CD14-positive monocyte (primary cell): ENCODE measurements at regions not wholly inside any gene's neighbourhood (a gene's known extent, or its start where the extent isn't known, plus 50 kb on each side); places are given as distances from the start of the nearest gene placed in this dataset.
A peak's percentile ranks its signal among the peaks of the same experiment; 100 is the strongest.

Experiments
- DNase-seq, 3 donors: peaks; one replicate each; pipeline ENCODE4 v3.0.0-alpha.2; 2011 to 2022
- H2AFZ ChIP-seq: 2 replicates; pipeline ENCODE4 v1.6.0; 2012; ENCODE audit warnings: mild to moderate bottlenecking, low read depth, low read length, inconsistent platforms; ENCODE audit not compliant: insufficient read depth, poor library complexity, severe bottlenecking
- H3K27ac ChIP-seq, 2 donors: 1 replicate in 1 of 2; 2 replicates in 1 of 2; pipeline ENCODE4 v1.5.1; 2012 to 2013; ENCODE audit warnings: low read length in 2 of 2, control low read depth in 1 of 2, inconsistent platforms in 1 of 2, low read depth in 1 of 2, mild to moderate bottlenecking in 1 of 2
- H3K27me3 ChIP-seq, 2 donors: one replicate each; pipeline versions ENCODE4 v1.6.0 to v1.6.1; 2011 to 2013; ENCODE audit warnings: low read length in 2 of 2; ENCODE audit not compliant: control insufficient read depth in 2 of 2, insufficient read depth in 2 of 2
- H3K36me3 ChIP-seq, 2 donors: replicated peaks in 1 of 2; 1 replicate in 1 of 2; 2 replicates in 1 of 2; pipeline versions ENCODE4 v1.5.1 to v1.6.1; 2012 to 2013; ENCODE audit warnings: low read length in 2 of 2, control low read depth in 1 of 2, inconsistent platforms in 1 of 2, mild to moderate bottlenecking in 1 of 2; ENCODE audit not compliant: insufficient read depth in 2 of 2, control insufficient read depth in 1 of 2
- H3K4me1 ChIP-seq, 2 donors: 1 replicate in 1 of 2; 2 replicates in 1 of 2; pipeline versions ENCODE4 v1.5.1 to v1.6.1; 2012 to 2013; ENCODE audit warnings: low read length in 2 of 2, control low read depth in 1 of 2, inconsistent platforms in 1 of 2, mild to moderate bottlenecking in 1 of 2, moderate library complexity in 1 of 2; ENCODE audit not compliant: insufficient read depth in 2 of 2, control insufficient read depth in 1 of 2
- H3K4me2 ChIP-seq: replicated peaks from 2 replicates; pipeline ENCODE3; 2012; ENCODE audit warnings: low read length, moderate library complexity, mild to moderate bottlenecking; ENCODE audit not compliant: poor library complexity, severe bottlenecking; ENCODE audit errors: extremely low read depth
- H3K4me3 ChIP-seq, 3 experiments: fragments of 200-600 bp in 1 of 3; sonication (generic) in 1 of 3; replicated peaks in 1 of 3; 1 replicate in 2 of 3; 2 replicates in 1 of 3; pipeline ENCODE4 v1.5.1; 2011 to 2013; ENCODE audit warnings: low read length in 3 of 3, mild to moderate bottlenecking in 3 of 3, control low read depth in 2 of 3, low read depth in 2 of 3, inconsistent platforms in 1 of 3, moderate library complexity in 1 of 3
- H3K79me2 ChIP-seq: 2 replicates; pipeline ENCODE4 v1.6.0; 2012; ENCODE audit warnings: mild to moderate bottlenecking, control low read depth, inconsistent platforms, low read length, moderate library complexity; ENCODE audit not compliant: insufficient read depth
- H3K9ac ChIP-seq: 2 replicates; pipeline ENCODE4 v1.6.0; 2017; ENCODE audit warnings: low read length, mild to moderate bottlenecking; ENCODE audit not compliant: insufficient read depth, poor library complexity, severe bottlenecking
- H3K9me3 ChIP-seq, 2 donors: replicated peaks in 1 of 2; 1 replicate in 1 of 2; 2 replicates in 1 of 2; pipeline versions ENCODE4 v1.5.1 to v1.6.1; 2012 to 2013; ENCODE audit warnings: low read length in 2 of 2, control low read depth in 1 of 2; ENCODE audit not compliant: control insufficient read depth in 1 of 2, insufficient read depth in 1 of 2
- H4K20me1 ChIP-seq: 2 replicates; pipeline ENCODE4 v1.6.0; 2012; ENCODE audit warnings: mild to moderate bottlenecking, low read length, control low read depth, moderate library complexity; ENCODE audit not compliant: insufficient read depth
- H3K27ac Mint-ChIP-seq, 7 donors: one replicate each; pipeline ENCODE4 v1.8.0; 2020; ENCODE audit warnings: mild to moderate bottlenecking in 7 of 7, mixed read lengths in 7 of 7, moderate library complexity in 6 of 7, inconsistent platforms in 2 of 7
- H3K27me3 Mint-ChIP-seq, 3 donors: one replicate each; pipeline ENCODE4 v1.8.0; 2021 to 2022; ENCODE audit warnings: low read depth in 3 of 3, mild to moderate bottlenecking in 3 of 3, mixed read lengths in 3 of 3, moderate library complexity in 3 of 3, inconsistent platforms in 1 of 3
- H3K36me3 Mint-ChIP-seq, 2 donors: one replicate each; pipeline ENCODE4 v1.8.0; 2020; ENCODE audit warnings: mixed read lengths in 2 of 2, inconsistent platforms in 1 of 2, mild to moderate bottlenecking in 1 of 2
- H3K4me1 Mint-ChIP-seq: one replicate; pipeline ENCODE4 v1.8.0; 2020; ENCODE audit warnings: mild to moderate bottlenecking, mixed read lengths
- H3K4me3 Mint-ChIP-seq, 2 donors: one replicate each; pipeline ENCODE4 v1.8.0; 2020; ENCODE audit warnings: mild to moderate bottlenecking in 2 of 2, mixed read lengths in 2 of 2, moderate library complexity in 1 of 2
- H3K9me3 Mint-ChIP-seq, 7 donors: one replicate each; pipeline ENCODE4 v1.8.0; 2020 to 2022; ENCODE audit warnings: mixed read lengths in 7 of 7, mild to moderate bottlenecking in 6 of 7, moderate library complexity in 6 of 7, inconsistent platforms in 2 of 7
- CTCF ChIP-seq: fragments of 200-600 bp; IDR thresholded peaks from one replicate; pipeline ENCODE4 v1.8.0; 2022; ENCODE audit warnings: antibody characterized with exemption, mild to moderate bottlenecking
- WGBS: methylation state at CpG from one replicate; pipeline ENCODE4 v1.1.5; 2013; ENCODE audit warnings: missing lambda C conversion rate; ENCODE audit not compliant: insufficient coverage; 5-methylcytosine and 5-hydroxymethylcytosine counted together
- intact Hi-C, 2 donors: fragments of 100-400 bp; cut with micrococcal nuclease; formaldehyde crosslinking; loops; one replicate each; pipeline versions ENCODE4 v1.15.0 to v1.15.1; 2023

- no peak overlapping the region for H3K4me3 Mint-ChIP-seq
These were observed 109.1 kb upstream of the SH3BP4 start for GRCh38 chr2:234842753-234843152.

GRCh38 chr2:234841321-234842015, 110.3 kb upstream of the SH3BP4 start:
- H3K4me3 Mint-ChIP-seq: no peak overlapping the region
- H3K36me3 ChIP-seq: no peaks in the 10 kb centered on the region
- H3K27me3 Mint-ChIP-seq: peaks cover 0 to 7% (median 3%) of the 10 kb centered on the region in 3 donors
- no peaks in the 10 kb centered on the region for H3K79me2 ChIP-seq
- no peaks in the 10 kb centered on the region for H4K20me1 ChIP-seq
- WGBS: 80% methylated on average over 6 of the region's 6 CpGs
- intact Hi-C loops: no loop called here
- H3K27me3 ChIP-seq: no peaks in the 10 kb centered on the region
- peak overlapping the region in 1 of 7 donors; percentile 0 for H3K27ac Mint-ChIP-seq
- H2AFZ ChIP-seq: no peak overlapping the region
- TF ChIP-seq CTCF: no peak
- peaks cover 0 to 5% (median 1%) of the 10 kb centered on the region in 7 donors for H3K9me3 Mint-ChIP-seq
- no peaks in the 10 kb centered on the region for H3K4me1 ChIP-seq
- no peak for DNase-seq
- H3K9ac ChIP-seq: no peak overlapping the region
- H3K36me3 Mint-ChIP-seq: no peaks in the 10 kb centered on the region
- no peaks in the 10 kb centered on the region for H3K4me1 Mint-ChIP-seq
- no peak overlapping the region for H3K4me3 ChIP-seq
- no peaks in the 10 kb centered on the region for H3K9me3 ChIP-seq
- no peak overlapping the region for H3K4me2 ChIP-seq
- no peak overlapping the region for H3K27ac ChIP-seq

More at GRCh38 chr2:234842753-234843152, 109.1 kb upstream of the SH3BP4 start:
- Mint-ChIP-seq H3K27me3 (peaks cover 0 to 6% (median 3%) of the 10 kb centered on the region in 3 donors), H3K4me1 (no peaks in the 10 kb centered on the region), H3K36me3 (no peaks in the 10 kb centered on the region), H3K9me3 (peaks cover 0 to 5% (median 1%) of the 10 kb centered on the region in 7 donors), H3K27ac (no peak overlapping the region)
- no peaks in the 10 kb centered on the region for H3K27me3 ChIP-seq
- no peaks in the 10 kb centered on the region for H3K79me2 ChIP-seq
- H3K9ac ChIP-seq: no peak overlapping the region
- H4K20me1 ChIP-seq: no peaks in the 10 kb centered on the region
- intact Hi-C loops: no loop called here
- H3K36me3 ChIP-seq: no peaks in the 10 kb centered on the region
- no peaks in the 10 kb centered on the region for H3K4me1 ChIP-seq
- H2AFZ ChIP-seq: no peak overlapping the region
- no peak overlapping the region for H3K4me3 ChIP-seq
- H3K9me3 ChIP-seq: no peaks in the 10 kb centered on the region
- DNase-seq: no peak
- H3K4me2 ChIP-seq: no peak overlapping the region
- 82% methylated on average over 2 of the region's 6 CpGs for WGBS
- no peak for TF ChIP-seq CTCF
- no peak overlapping the region for H3K27ac ChIP-seq
